ENCODE measurements at regions not wholly inside any gene's neighbourhood (a gene's known extent, or its start where the extent isn't known, plus 50 kb on each side); places are given as distances from the start of the nearest gene placed in this dataset.

- TF ChIP-seq POLR2AphosphoS5 (IDR thresholded peaks at IDR 0.05; ENCODE audit: low read depth, low read length): no peak
- no peak for TF ChIP-seq REST (IDR thresholded peaks at IDR 0.05; ENCODE audit: insufficient read depth in 1 of 2, low read depth in 2 of 2, low read length in 2 of 2)
- TF ChIP-seq TAF1 (IDR thresholded peaks at IDR 0.05; ENCODE audit: borderline replicate concordance, insufficient read depth, low read length): no peak
These were observed 200.0 kb downstream of the KLF12 start for GRCh38 chr13:73934215-73934641.

Measured in PFSK-1 (cell line).